ENCODE measurements at regions not wholly inside any gene's neighbourhood (a gene's known extent, or its start where the extent isn't known, plus 50 kb on each side); places are given as distances from the start of the nearest gene placed in this dataset.
A peak's percentile ranks its signal among the peaks of the same experiment; 100 is the strongest.
"Not testable (repeated sequence)": the region's sequence is repeated elsewhere in the genome, so short reads cannot be mapped to it uniquely, and the experiment has no call there.

- H3K36me3 ChIP-seq; DNase-seq; H3K4me3 ChIP-seq; H3K4me1 ChIP-seq; intact Hi-C loops (cut with DNase I; ENCODE audit: low total_unique reads); H3K9me3 ChIP-seq; H3K27me3 ChIP-seq; H3K27ac ChIP-seq: not testable (repeated sequence)
- WGBS, 5 donors: 75 to 90% (median 83%) methylated on average over 9 of the region's 9 CpGs
These were observed 328.0 kb upstream of the COX7C start for GRCh38 chr5:86289786-86290185.

- H3K27ac ChIP-seq; H3K9me3 ChIP-seq; H3K4me3 ChIP-seq; intact Hi-C loops (cut with DNase I; ENCODE audit: low total_unique reads); H3K4me1 ChIP-seq; DNase-seq; H3K27me3 ChIP-seq; H3K36me3 ChIP-seq: not testable (repeated sequence)
- 57 to 83% (median 76%) methylated on average over 5 to 6 of the region's 6 CpGs for WGBS, 5 donors
These were observed 324.9 kb upstream of the COX7C start for GRCh38 chr5:86292811-86293210.

GRCh38 chr5:86302643-86303042 is 315.1 kb upstream of the COX7C start:
- H3K4me1 ChIP-seq; H3K9me3 ChIP-seq; DNase-seq; intact Hi-C loops (cut with DNase I; ENCODE audit: low total_unique reads); H3K4me3 ChIP-seq; H3K36me3 ChIP-seq; H3K27me3 ChIP-seq; H3K27ac ChIP-seq: not testable (repeated sequence)
- WGBS, 5 donors: 50 to 93% (median 83%) methylated on average over 1 of the region's 1 CpG

GRCh38 chr5:86305050-86305449 is 312.7 kb upstream of the COX7C start:
- peak in 1 of 7 experiments; percentile 11 for TF ChIP-seq CTCF (IDR thresholded peaks at IDR 0.05)
- intact Hi-C loops (cut with DNase I; ENCODE audit: low total_unique reads); H3K4me3 ChIP-seq; H3K27ac ChIP-seq; H3K36me3 ChIP-seq; H3K27me3 ChIP-seq; H3K9me3 ChIP-seq; H3K4me1 ChIP-seq: not testable (repeated sequence)
- peak in 1 of 2 donors; percentile 2 for DNase-seq
- 0 to 4% (median 0%) methylated on average over 2 of the region's 2 CpGs for WGBS, 5 donors

DNA sequence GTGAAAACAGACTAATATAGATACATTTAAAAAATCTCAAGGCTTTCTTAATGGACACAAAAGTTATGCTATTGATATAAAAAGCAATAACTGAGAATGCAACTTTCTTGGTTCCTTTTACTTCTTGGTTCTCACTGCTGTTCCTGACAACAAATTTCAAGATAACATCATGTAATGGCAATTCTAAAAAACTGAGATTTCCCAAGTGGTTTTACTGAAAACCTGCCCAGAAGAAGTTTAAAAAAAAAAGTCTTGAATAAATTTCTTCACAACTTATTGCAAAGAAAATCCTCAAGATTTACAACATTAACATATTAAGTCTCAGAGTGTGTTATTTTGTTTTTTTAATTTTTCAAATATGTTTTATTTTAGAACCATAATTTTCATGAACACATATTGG is 302.8 kb upstream of the COX7C start:
- Histone ChIP-seq H3K9me3 (no peaks in the 10 kb centered on the region), H3K36me3 (no peaks in the 10 kb centered on the region), H3K27ac (no peak overlapping the region), H3K4me1 (no peaks in the 10 kb centered on the region), H3K27me3 (no peaks in the 10 kb centered on the region), H3K4me3 (no peak overlapping the region)
- no peak for TF ChIP-seq POLR2A (IDR thresholded peaks at IDR 0.05)
- TF ChIP-seq EP300 (IDR thresholded peaks at IDR 0.05): no peak
- no peak for TF ChIP-seq CTCF (IDR thresholded peaks at IDR 0.05)
- no peak for TF ChIP-seq POLR2AphosphoS5 (IDR thresholded peaks at IDR 0.05)
- intact Hi-C loops (cut with DNase I; ENCODE audit: low total_unique reads): no loop called here
- no peak for DNase-seq

GRCh38 chr5:86320266-86320665 is 297.5 kb upstream of the COX7C start:
- no peaks in the 10 kb centered on the region for H3K36me3 ChIP-seq
- H3K9me3 ChIP-seq: no peaks in the 10 kb centered on the region
- no peaks in the 10 kb centered on the region for H3K27me3 ChIP-seq
- intact Hi-C loops (cut with DNase I; ENCODE audit: low total_unique reads): no loop called here
- no peaks in the 10 kb centered on the region for H3K4me1 ChIP-seq
- no peak for DNase-seq
- no peak overlapping the region for H3K4me3 ChIP-seq
- TF ChIP-seq POLR2A (IDR thresholded peaks at IDR 0.05) (no peak), EP300 (IDR thresholded peaks at IDR 0.05) (no peak), CTCF (IDR thresholded peaks at IDR 0.05) (no peak), POLR2AphosphoS5 (IDR thresholded peaks at IDR 0.05) (no peak)
- no peak overlapping the region for H3K27ac ChIP-seq

Measured in stomach (tissue), 8 donors.